Natural killer cell treated with Interleukin-12 subunit alpha and Interleukin-12 subunit beta and Interleukin-15 and Interleukin-18, amount 100 ng/mL, for 72 hours (primary cell): ENCODE measurements at regions not wholly inside any gene's neighbourhood (a gene's known extent, or its start where the extent isn't known, plus 50 kb on each side); places are given as distances from the start of the nearest gene placed in this dataset.
A peak's percentile ranks its signal among the peaks of the same experiment; 100 is the strongest.

Source experiments
- ATAC-seq, 2 donors: fragments of 150-1000 bp; cut with Tn5 transposase in 1 of 2; sonication (Bioruptor Pico), chemical (Tn5 transposase) in 1 of 2; 2 replicates each; pipeline ENCODE4 v1.10.0; 2021
- DNase-seq: peaks from one replicate; pipeline ENCODE4 v3.0.0; 2022; ENCODE audit warnings: low spot score
- H3K27ac Mint-ChIP-seq, 2 donors: 1 replicate in 1 of 2; 2 replicates in 1 of 2; pipeline ENCODE4 v1.8.0; 2022; ENCODE audit warnings: mixed read lengths in 2 of 2, mild to moderate bottlenecking in 1 of 2, moderate library complexity in 1 of 2
- H3K27me3 Mint-ChIP-seq, 2 donors: 1 replicate in 1 of 2; 2 replicates in 1 of 2; pipeline ENCODE4 v1.8.0; 2022; ENCODE audit warnings: mixed read lengths in 2 of 2
- H3K36me3 Mint-ChIP-seq: one replicate; pipeline ENCODE4 v1.8.0; 2022; ENCODE audit warnings: mixed read lengths
- H3K4me1 Mint-ChIP-seq, 2 donors: 1 replicate in 1 of 2; 2 replicates in 1 of 2; pipeline ENCODE4 v1.8.0; 2022; ENCODE audit warnings: low read depth in 2 of 2, mixed read lengths in 2 of 2, mild to moderate bottlenecking in 1 of 2
- H3K4me3 Mint-ChIP-seq: one replicate; pipeline ENCODE4 v1.8.0; 2022; ENCODE audit warnings: mixed read lengths
- H3K9me3 Mint-ChIP-seq: 2 replicates; pipeline ENCODE4 v1.8.0; 2022; ENCODE audit warnings: mixed read lengths

- DNase-seq (no peak), ATAC-seq (no peak)
- Mint-ChIP-seq H3K27me3 (no peaks in the 10 kb centered on the region), H3K4me3 (no peak overlapping the region), H3K4me1 (peaks cover 0 to 8% of the 10 kb centered on the region in 2 donors), H3K27ac (no peak overlapping the region), H3K36me3 (no peaks in the 10 kb centered on the region), H3K9me3 (peaks cover 4% of the 10 kb centered on the region)
Observed at GRCh38 chr6:100259865-100260264, 204.9 kb downstream of the SIM1 start.

GRCh38 chr6:100258752-100259151 lies 206.0 kb downstream of the SIM1 start:
- no peaks in the 10 kb centered on the region for H3K36me3 Mint-ChIP-seq
- H3K4me3 Mint-ChIP-seq: no peak overlapping the region
- DNase-seq (no peak), ATAC-seq (no peak)
- peaks cover 4% of the 10 kb centered on the region for H3K9me3 Mint-ChIP-seq
- H3K27ac Mint-ChIP-seq: no peak overlapping the region
- peaks cover 0 to 8% of the 10 kb centered on the region in 2 donors for H3K4me1 Mint-ChIP-seq
- H3K27me3 Mint-ChIP-seq: no peaks in the 10 kb centered on the region

GRCh38 chr6:100257793-100258395 lies 206.8 kb downstream of the SIM1 start:
- Mint-ChIP-seq H3K27me3 (no peaks in the 10 kb centered on the region), H3K4me1 (peaks cover 0 to 8% of the 10 kb centered on the region in 2 donors), H3K4me3 (peak overlapping the region; percentile 54), H3K9me3 (peaks cover 4% of the 10 kb centered on the region), H3K27ac (no peak overlapping the region), H3K36me3 (no peaks in the 10 kb centered on the region)
- no peak for ATAC-seq
- DNase-seq: no peak

GRCh38 chr6:100255701-100256100 lies 209.0 kb downstream of the SIM1 start:
- Mint-ChIP-seq H3K36me3 (no peaks in the 10 kb centered on the region), H3K27ac (no peak overlapping the region), H3K9me3 (peaks cover 4% of the 10 kb centered on the region), H3K27me3 (no peaks in the 10 kb centered on the region), H3K4me1 (peaks cover 0 to 8% of the 10 kb centered on the region in 2 donors), H3K4me3 (no peak overlapping the region)
- ATAC-seq (no peak), DNase-seq (no peak)

- ATAC-seq (no peak), DNase-seq (no peak)
- no peaks in the 10 kb centered on the region for H3K4me1 Mint-ChIP-seq
- H3K9me3 Mint-ChIP-seq: no peaks in the 10 kb centered on the region
- no peak overlapping the region for H3K4me3 Mint-ChIP-seq
- no peak overlapping the region for H3K27ac Mint-ChIP-seq
- H3K27me3 Mint-ChIP-seq: peaks cover 0 to 8% of the 10 kb centered on the region in 2 donors
- no peaks in the 10 kb centered on the region for H3K36me3 Mint-ChIP-seq
Observed at GRCh38 chr6:100247123-100247522, 217.6 kb downstream of the SIM1 start.

- no peaks in the 10 kb centered on the region for H3K36me3 Mint-ChIP-seq
- no peak overlapping the region for H3K27ac Mint-ChIP-seq
- ATAC-seq: no peak
- H3K4me3 Mint-ChIP-seq: no peak overlapping the region
- DNase-seq: no peak
- H3K27me3 Mint-ChIP-seq: peaks cover 0 to 8% of the 10 kb centered on the region in 2 donors
- H3K4me1 Mint-ChIP-seq: no peaks in the 10 kb centered on the region
- no peaks in the 10 kb centered on the region for H3K9me3 Mint-ChIP-seq
Observed at GRCh38 chr6:100246206-100246605, 218.5 kb downstream of the SIM1 start.

- Mint-ChIP-seq H3K36me3 (no peaks in the 10 kb centered on the region), H3K9me3 (no peaks in the 10 kb centered on the region), H3K27ac (no peak overlapping the region), H3K27me3 (peaks cover 0 to 13% of the 10 kb centered on the region in 2 donors), H3K4me1 (no peaks in the 10 kb centered on the region), H3K4me3 (no peak overlapping the region)
- no peak for ATAC-seq
- DNase-seq: no peak
Observed at GRCh38 chr6:100240798-100241197, 223.9 kb downstream of the SIM1 start.

GRCh38 chr6:100237821-100238220 lies 226.9 kb downstream of the SIM1 start:
- Mint-ChIP-seq H3K4me1 (no peaks in the 10 kb centered on the region), H3K9me3 (no peaks in the 10 kb centered on the region), H3K36me3 (no peaks in the 10 kb centered on the region), H3K4me3 (no peak overlapping the region), H3K27me3 (peaks cover 2 to 5% of the 10 kb centered on the region in 2 donors), H3K27ac (no peak overlapping the region)
- no peak for DNase-seq
- no peak for ATAC-seq

- Mint-ChIP-seq H3K36me3 (no peaks in the 10 kb centered on the region), H3K9me3 (no peaks in the 10 kb centered on the region), H3K4me1 (peaks cover 0 to under 1% of the 10 kb centered on the region in 2 donors), H3K4me3 (no peak overlapping the region), H3K27me3 (peaks cover 2 to 5% of the 10 kb centered on the region in 2 donors), H3K27ac (no peak overlapping the region)
- ATAC-seq (no peak), DNase-seq (no peak)
Observed at GRCh38 chr6:100236389-100236788, 228.3 kb downstream of the SIM1 start.

GRCh38 chr6:100235631-100236030 lies 229.1 kb downstream of the SIM1 start:
- DNase-seq (no peak), ATAC-seq (no peak)
- Mint-ChIP-seq H3K27me3 (peaks cover 2 to 5% of the 10 kb centered on the region in 2 donors), H3K36me3 (peaks cover under 1% of the 10 kb centered on the region), H3K4me3 (no peak overlapping the region), H3K9me3 (no peaks in the 10 kb centered on the region), H3K4me1 (peaks cover 0 to 8% of the 10 kb centered on the region in 2 donors), H3K27ac (no peak overlapping the region)

- Mint-ChIP-seq H3K4me3 (no peak overlapping the region), H3K4me1 (peaks cover 0 to 17% of the 10 kb centered on the region in 2 donors), H3K27me3 (peaks cover 0 to 2% of the 10 kb centered on the region in 2 donors), H3K27ac (no peak overlapping the region), H3K9me3 (no peaks in the 10 kb centered on the region), H3K36me3 (peaks cover 6% of the 10 kb centered on the region)
- ATAC-seq: no peak
- DNase-seq: no peak
Observed at GRCh38 chr6:100234625-100235024, 230.1 kb downstream of the SIM1 start.

GRCh38 chr6:100232781-100233573 lies 231.7 kb downstream of the SIM1 start:
- ATAC-seq (no peak), DNase-seq (no peak)
- H3K9me3 Mint-ChIP-seq: no peaks in the 10 kb centered on the region
- peaks cover 6% of the 10 kb centered on the region for H3K36me3 Mint-ChIP-seq
- H3K27me3 Mint-ChIP-seq: peaks cover 0 to 5% of the 10 kb centered on the region in 2 donors
- H3K4me1 Mint-ChIP-seq: peaks cover 4 to 24% of the 10 kb centered on the region in 2 donors
- H3K4me3 Mint-ChIP-seq: no peak overlapping the region
- H3K27ac Mint-ChIP-seq: no peak overlapping the region

GRCh38 chr6:100230953-100231316 lies 233.8 kb downstream of the SIM1 start:
- Mint-ChIP-seq H3K36me3 (peaks cover 6% of the 10 kb centered on the region), H3K4me3 (peak overlapping the region; percentile 83), H3K27ac (peak overlapping the region in 1 of 2 donors; percentile 92), H3K27me3 (peaks cover 0 to 5% of the 10 kb centered on the region in 2 donors), H3K4me1 (peaks cover 4 to 26% of the 10 kb centered on the region in 2 donors), H3K9me3 (no peaks in the 10 kb centered on the region)
- ATAC-seq (peak in 1 of 2 donors; percentile 48), DNase-seq (no peak)
